DMS79 (cell line): ENCODE measurements at regions not wholly inside any gene's neighbourhood (a gene's known extent, or its start where the extent isn't known, plus 50 kb on each side); places are given as distances from the start of the nearest gene placed in this dataset.
A peak's percentile ranks its signal among the peaks of the same experiment; 100 is the strongest.

Source experiments
- DNase-seq: peaks from one replicate; lab custom pipeline; 2025; lab: John Stamatoyannopoulos, UW

DNA sequence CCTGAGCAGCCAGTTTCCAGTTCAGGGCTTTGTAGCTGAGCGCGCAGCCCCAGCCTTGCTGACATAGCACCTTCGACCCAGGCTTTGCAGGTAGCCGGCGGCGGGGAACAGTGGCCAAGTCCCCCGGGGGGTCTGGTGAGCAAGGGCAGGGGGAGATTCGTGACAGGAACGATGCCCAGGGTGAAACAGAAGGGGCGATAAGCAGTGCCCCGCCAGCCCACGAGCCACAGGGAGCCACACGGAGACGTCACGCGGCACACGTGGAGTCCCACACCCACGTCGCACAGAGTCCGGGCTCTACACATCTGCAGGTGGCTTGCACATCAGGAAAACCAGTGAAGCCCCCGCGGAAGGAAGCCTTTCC, 127.2 kb downstream of the SOX1 start:
- no peak for DNase-seq

DNA sequence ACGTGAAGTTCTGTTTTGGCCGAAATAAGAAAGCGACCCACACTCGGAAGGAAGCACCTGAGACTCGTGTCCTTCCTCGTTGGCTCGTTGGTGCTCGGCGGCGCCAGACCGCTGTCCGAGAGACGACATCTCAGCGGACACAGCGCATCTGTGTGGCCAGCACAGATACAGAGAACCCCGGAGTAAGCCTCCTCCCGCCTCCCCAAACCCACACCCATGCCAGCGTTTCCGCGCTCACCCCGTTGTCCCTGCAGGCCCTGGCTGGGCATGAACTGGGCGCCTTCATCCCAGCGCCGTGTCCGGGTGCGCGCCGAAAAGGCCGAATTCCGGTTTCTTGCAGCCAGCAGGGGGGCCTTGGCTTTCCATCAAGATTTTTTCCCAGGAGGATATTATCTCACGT, 127.6 kb downstream of the SOX1 start:
- no peak for DNase-seq

DNA sequence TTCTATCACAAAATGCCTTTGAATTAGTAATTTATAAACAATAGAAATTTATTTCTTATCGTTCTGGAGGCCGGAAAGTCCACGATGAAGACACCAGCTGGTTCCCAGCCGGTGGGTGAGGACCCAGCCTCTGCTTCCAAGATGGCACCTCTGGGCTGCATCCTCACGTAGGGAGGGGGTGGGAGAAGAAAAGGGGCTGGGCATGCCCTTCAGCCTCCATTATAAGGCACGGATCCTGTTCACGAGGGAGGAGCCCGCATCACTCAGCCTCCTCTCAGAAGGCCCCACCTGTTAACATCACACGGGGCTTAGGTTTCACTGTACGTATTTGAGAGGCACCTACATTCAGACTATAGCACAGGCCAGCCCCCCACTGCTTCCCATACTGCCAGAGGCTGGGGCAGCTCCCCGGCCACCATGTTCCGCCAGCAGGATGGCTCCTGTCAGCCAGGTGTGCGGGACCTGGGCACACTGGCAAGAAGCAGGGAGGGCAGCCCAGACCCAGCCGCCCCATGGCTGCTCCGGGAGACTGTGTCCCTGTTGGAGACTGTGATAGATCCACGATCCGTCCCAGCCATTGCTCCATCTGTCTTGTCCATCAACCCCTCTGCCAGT, 131.6 kb downstream of the SOX1 start:
- no peak for DNase-seq

DNA sequence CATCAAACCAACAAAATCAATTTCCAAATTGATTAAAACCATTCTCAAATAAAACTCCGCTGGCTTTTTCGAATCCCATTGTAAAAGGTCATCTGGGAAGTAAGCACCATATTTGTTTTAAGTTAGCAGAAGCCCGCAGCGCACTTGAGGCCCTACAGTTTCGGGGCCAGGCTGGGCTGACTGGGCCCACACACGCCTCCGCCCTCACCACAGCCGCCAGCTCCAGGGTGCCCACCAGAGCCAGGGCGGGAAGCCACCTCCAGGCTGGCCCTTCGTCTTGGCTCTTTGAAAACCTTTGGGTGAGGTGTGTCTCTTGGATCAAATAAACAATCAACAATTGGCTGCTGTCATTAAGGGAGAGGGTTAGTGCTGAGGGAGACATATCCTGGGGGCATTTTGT, 133.3 kb downstream of the SOX1 start:
- no peak for DNase-seq

DNA sequence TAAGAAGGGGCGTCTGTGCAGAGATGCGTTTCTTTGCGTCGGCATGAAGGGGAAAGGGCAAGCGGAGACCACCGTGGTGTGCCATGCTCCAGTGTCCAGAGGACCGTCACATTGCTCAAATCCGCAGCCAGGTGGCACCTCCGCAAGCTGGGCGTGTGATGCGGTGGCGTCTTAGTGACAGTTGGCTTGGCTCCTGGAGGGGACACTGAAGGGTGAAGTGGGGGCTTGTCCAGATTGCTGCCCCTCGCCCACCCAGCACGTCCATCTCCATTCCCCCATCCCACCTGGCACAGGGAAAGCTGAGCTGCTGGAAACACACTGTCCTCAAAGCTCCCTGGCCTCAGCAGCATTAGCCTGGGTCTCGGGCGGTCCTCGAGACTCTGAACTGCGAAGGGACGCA, 135.3 kb downstream of the SOX1 start:
- no peak for DNase-seq

DNA sequence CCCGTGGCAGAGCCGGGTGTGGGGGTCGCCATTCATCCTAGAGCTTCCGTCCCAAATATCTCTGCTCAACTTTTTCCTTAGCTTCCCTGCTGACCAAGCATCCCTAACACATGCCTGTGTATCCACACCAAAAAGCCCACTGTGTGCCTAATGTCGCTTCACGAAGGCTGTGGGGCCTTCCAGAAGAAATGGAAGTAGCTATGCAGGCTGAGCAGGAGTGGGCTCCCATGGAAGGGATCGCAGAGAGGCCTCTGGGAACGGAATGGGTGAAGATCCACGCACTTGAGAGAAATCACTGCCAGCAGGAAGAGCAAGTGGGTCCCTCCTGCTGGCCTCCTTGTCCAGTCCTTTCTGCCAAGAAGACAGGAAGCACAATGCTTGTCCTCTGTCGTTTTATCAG, 136.0 kb downstream of the SOX1 start:
- DNase-seq = no peak

DNA sequence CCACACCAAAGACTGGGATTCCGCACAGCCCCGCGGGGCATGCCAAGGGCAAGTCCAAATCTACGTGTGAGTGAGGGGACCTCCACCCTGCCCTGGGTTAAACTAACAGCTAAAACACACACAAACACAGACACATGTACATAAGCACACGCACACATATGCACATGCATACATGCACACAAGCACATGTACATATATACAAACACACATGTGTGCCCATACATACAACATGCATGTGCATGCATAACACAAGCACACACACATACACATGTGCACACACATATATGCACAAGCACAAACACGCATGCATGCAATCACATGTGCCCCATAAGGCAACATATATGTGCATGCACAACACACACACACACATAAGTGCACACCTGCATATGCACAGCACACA, 136.7 kb downstream of the SOX1 start:
- DNase-seq = no peak

DNA sequence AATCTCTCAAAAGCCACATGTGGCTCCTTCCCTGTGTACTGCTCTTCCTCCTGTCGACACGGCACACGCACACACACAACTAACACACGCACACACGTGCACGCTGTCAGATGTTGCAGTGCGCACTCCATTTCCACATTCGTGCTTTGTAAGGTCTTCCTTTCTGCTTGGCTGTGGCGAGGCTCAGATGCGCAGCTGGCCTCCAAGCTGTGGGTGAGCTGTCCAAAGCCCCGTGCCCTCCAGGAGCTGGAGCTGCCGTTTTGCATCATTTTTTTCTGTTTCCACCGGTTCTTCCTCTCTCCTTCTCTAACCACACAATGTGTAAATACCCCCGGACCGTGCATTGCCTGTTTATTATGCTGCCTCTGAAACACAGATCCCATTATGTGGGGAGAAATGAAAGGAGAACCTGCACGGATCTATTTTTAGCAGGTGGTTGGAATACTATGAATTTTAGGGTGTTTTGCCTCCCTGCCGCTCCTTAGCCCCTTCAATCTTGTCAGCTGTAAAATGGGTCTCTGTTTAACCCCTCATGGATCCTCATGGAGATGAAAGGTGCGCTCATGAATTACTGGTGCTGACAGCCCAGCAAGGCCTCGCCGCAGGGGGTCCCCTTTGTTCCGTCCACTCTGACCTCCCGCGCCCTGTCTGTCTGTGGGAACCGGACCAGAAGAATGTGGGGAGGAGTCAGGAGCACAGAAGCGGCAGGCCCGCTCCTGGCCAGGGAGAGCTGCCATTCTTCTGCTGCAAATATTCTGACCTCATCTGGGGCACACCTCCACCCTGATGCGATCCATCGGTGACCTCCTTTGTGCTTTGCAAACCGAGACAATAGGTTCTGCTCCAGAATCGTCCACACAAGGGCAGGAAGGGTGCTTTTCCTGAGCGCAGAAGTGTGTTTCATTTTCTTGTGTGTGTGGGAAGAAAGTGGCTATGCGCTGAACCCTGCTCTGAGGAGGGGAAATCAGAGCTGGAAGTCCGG, 137.7 kb downstream of the SOX1 start:
- DNase-seq = no peak

DNA sequence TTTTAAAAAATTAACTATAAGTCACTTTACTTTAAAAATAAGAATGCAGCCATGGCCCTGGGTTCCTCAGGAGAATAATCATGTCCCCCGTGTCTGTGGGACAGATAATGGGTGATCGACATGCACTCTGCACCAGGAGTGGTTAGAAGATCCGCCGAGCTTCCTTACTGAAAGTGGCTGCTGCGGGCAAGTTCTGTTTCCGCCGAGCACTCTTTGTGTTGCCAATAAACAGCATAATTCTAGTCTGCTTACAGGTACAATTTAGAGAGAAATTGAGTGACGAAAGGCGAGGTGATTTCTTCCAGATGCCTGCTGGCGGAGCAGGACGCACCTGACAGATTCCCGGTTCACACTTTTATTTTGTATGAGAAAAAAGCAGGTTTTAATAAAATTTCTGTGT, 139.0 kb downstream of the SOX1 start:
- DNase-seq = no peak

DNA sequence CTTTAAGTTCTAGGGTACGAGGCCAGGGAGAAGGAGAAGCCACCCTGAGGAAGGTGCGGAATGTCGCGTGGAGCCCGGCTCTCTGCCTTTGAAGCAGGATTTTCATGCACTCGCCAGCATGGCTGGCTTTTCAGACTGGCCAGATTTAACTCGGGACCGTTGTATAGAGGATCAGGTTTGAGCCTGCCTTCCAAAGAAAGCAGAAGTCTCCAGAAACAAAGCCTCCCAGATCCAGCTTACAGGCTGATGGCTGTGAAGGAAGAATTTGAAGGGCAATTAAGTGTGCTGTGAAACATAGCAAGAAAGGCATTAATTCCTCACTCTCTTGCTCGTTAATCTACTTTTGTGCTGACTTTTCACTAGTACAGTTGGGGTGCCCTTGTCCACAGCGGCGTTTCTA, 140.2 kb downstream of the SOX1 start:
- no peak for DNase-seq

DNA sequence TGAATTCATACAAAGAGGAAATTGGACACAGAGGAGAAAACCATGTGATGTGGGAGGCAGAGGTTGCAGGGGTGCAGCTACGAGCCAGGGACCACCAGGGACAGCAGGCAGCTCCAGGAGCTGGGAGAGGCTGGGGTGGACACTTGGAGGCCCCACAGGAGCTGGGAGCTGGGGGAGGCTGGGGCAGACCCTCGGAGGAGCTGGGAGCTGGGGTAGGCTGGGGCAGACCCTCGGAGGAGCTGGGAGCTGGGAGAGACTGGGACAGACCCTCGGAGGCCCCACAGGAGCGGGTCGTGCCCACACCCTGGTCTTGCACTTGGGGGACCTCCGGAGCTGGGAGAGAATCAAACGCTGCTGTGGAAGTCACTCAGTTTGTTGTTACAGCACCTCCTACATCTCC, 141.7 kb downstream of the SOX1 start:
- no peak for DNase-seq

DNA sequence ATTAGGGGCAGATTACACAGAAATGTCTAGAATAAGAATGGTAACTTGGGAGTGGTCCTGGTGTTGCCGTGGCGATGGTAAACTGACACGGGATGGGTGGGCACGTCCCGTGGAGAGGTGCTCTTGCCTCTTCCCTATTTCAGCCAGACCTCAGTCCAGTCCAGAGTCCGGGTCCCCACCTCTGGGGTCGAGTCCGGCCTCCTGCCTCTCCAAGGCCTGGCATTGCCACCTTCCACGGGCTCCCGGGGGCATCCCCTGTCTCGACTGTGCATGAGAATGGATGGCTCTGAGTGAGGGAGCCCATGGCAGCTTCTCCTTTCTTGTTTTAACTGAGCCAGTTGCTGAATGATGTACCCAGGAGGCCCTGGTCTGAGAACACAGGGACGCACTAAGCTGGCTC, 142.3 kb downstream of the SOX1 start:
- DNase-seq = no peak

DNA sequence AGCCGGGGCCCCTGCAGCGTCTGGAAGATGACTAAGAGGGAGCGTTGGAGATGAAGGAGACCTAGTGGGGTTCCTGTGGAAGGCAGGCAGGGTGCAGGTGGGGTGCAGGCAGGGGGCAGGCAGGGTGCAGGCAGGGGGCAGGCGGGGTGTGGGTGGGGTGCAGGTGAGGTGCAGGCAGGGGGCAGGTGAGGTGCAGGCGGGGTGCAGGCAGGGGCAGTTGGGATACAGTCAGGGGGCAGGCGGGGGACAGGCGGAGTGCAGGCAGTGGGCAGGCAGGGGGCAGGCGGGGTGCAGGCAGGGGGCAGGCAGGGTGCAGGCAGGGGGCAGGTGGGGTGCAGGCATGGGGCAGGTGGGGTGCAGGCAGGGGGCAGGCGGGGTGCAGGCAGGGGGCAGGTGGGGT, 142.8 kb downstream of the SOX1 start:
- no peak for DNase-seq

DNA sequence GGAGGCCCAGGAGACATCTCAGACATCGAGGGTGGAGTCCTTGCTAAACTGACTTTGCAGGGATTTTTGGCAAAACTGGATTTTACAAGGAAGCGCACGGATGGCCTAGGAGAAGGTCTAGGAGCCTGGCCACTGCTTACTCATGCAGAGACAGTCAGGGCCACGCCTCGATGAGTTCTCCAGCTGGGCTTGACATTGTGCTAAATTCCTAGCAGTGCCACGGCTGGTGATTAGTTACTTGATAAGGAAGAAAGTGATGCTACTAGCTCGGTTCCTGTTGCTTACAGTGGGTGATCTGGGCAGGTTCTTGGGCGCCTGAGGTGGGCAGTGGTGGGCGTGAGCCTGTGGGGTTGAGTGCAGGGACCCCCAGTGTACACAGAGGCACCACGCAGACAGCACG, 143.4 kb downstream of the SOX1 start:
- no peak for DNase-seq

DNA sequence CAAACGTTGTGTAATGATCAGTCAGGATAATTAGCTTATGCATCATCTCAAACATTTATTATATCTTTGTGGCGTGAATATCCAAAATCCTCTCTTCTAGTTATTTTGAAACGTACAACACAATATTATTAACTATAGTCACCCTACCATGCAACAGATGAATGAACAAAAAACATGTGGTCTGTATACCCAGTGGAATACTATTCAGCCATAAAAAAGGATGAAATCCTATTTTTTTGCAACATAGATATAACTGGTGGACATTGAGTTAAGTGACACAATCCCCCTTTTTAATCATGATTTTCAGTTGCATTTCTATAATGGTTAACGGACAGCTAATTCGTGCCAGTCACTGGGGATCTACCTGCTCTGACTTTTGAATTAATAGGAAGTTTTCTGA, 145.6 kb downstream of the SOX1 start:
- DNase-seq = no peak

DNA sequence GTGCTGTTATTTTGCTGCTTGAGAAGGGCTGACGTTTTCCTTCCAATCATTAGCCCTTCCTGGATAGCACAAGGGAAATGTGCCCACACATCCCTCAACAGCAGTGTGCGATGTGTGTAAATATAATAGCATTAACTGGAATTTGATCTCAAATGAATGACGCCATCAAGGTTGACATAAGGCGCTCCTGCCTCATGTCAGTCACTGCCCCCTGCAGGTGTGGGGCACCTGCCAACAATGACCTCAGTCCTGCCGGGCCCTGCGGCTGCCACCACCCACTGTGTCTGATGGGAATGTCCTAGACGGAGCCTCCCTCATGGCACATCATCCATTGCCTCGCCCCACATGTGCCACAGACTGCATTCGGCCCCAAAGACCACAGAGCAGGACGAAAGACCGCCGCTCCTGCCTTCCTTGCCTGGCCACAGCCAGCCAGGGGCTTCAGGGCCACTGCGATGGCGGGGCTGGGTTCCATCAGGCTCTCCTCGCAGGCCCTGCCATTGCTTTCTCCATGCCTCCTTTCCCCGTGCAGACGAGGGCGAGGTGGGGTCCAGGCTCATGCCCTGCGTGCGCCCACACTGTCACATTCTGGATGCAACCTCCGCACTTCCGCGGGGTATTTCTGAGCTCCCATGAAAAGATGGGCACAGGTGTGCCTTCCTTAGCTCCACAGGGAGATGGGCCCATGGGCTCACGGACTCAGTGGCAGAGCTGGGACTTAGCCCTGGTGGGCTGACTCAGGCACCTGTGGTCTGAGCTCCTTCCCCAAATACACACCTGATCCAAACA, 146.7 kb downstream of the SOX1 start:
- DNase-seq = peak; percentile 35

DNA sequence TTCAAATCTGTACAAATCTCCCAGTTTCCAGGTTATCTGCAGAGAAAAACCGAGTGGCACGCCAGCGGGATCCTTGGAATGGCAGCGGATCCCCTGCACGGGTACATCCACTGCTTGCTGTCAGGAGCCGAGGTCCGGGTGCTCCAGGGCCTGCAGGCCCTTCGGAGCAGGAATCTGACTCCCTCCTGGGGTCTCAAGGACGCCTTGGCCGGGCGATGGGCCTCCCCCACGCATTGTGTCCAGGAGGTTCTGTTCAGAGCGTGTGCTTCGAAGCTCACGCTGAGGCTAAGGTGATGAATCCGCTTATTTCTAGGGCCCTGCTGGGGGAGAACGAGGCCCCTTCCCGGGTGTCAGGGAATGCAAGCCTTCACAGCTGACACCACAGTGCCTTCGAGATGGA, 148.9 kb downstream of the SOX1 start:
- no peak for DNase-seq

DNA sequence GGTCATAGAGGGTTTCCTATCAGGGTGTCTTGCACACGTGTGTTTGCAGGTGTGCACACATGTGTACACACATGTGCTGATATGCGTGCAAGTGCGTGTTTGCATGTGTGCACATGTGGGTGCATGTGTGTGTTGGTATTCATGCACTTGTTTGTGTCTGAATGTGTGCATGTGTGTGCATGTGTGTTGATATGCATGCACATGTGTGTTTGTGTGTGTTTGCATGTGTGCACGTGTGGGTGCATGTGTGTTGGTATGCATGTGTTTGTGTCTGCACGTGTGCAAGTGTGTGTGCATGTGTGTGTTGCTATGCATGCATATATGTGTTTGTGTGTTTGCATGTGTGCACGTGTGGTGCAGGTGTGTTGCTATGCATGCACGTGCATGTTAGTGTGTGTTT, 150.5 kb downstream of the SOX1 start:
- DNase-seq = no peak

DNA sequence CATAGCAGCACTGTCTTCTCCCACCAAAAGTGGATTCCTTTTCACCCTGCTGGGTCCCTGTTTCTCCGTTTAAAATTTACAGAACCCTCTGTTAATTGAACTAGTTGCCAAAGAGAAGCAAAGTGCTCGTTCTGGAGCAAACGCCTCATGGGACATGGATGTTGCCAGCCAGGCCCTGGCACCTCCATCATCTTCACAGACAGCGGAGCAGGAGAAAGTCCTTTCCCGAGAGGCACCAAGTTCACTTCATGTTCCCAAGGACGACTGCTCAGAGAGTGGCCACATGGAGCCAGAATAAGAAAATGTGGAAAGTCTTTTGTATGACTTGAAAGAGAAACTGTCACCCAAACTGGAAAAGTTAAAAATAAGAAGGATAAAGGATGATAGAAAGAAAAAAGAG, 151.5 kb downstream of the SOX1 start:
- no peak for DNase-seq

DNA sequence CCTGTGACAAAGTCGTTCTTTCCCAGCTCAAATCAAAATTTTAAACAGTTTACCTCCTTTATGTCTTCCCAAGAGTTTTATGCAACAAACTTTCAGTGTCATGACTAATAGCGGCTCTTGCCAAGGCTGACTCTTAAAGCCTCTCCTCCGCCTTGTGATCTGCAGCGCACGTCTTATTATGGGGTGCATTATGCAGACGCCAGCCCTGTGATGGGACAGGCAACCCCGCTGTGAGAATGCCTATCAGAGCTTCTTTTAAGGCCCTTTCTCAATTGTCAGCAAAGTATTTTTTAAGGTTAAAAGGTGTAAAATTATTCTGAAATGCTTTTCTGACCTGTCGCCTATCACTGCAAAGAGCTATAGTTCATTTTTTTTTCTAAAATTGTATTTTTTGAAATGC, 152.8 kb downstream of the SOX1 start:
- no peak for DNase-seq

DNA sequence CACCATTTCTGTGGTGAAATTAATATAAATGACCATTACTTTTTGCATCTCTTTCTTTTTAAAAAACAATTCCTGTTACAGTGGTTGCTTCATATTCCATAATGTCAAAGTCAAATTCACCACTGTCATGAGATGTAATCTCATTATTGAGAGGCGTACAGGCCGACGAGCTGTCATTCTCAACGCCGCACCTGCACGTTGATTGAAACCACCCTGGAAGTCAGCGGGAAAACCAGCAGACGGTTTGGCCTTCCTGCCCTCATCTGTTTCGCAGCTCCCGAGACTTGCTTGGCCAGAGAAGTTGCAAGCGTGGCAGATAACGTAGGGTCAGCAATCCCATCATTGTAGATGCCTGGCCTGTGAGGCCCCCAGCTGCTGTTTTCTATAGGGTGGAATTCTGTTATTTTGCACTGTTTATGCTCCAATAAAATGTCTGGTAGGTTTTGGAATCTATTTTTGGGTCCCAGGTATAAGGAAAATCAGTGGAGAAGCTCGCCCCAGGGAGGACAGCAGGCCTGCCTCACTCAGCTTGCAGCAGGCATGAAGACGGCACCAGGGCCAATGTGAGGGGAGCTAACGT, 153.4 kb downstream of the SOX1 start:
- no peak for DNase-seq

DNA sequence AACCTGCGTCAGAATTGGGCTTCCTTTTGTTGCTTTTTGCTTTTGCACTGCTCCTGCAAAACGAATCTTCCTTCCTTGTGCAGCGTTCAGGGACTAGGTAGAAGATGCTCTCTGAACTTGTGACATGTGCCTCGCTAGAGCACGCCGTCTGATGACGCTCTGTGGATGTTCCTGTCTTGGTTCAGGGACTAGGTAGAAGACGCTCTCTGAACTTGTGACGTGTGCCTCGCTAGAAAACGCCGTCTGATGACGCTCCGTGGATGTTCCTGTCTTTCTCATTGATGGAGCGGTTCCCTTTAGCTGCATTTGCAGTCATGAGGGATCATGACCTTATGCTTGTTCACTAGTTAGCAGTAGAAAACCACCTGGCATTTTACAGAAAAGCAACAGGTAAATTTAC, 154.0 kb downstream of the SOX1 start:
- DNase-seq = no peak

DNA sequence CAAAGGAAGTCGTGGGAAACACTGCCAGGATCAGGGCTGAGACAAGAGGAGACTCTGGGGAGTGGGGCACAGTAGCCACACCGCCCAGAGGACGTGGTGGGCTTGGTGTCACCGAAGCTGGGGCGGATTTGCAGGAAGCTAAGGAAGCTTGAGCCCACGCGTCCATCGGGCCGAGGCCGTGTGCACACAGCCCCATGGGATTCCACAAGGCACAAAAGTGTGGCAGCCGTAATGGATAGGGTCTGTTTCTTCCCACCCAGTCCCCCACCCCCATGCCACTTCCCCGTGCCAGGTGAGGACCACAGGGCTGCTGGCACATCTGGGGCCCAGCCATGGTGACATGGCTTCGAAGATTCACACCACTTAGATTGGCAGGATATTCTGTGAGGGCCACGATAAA, 153.2 kb upstream of the SPACA7 start:
- no peak for DNase-seq
